ENCODE measurements at regions not wholly inside any gene's neighbourhood (a gene's known extent, or its start where the extent isn't known, plus 50 kb on each side); places are given as distances from the start of the nearest gene placed in this dataset.
"Not testable (repeated sequence)": the region's sequence is repeated elsewhere in the genome, so short reads cannot be mapped to it uniquely, and the experiment has no call there.

GRCh38 chr10:30750971-30751677, 121.6 kb upstream of the LYZL2 start:
- H3K4me1 ChIP-seq (ENCODE audit: control insufficient read depth, insufficient read depth, low read length), result no peaks in the 10 kb centered on the region
- peak in 1 of 2 donors; percentile 38 for ATAC-seq
- H3K4me3 ChIP-seq (ENCODE audit: low read length), result no peak overlapping the region
- no peaks in the 10 kb centered on the region for H3K27me3 ChIP-seq (ENCODE audit: control insufficient read depth, insufficient read depth)
- intact Hi-C loops (cut with DNase I), result loop anchor here in 3 of 4 donors (10.0 kb wide), 2 partner anchors 1054 to 1064 kb away; no protein-coding TSS in a partner anchor
- DNase-seq, result no peak
- no peaks in the 10 kb centered on the region for H3K9me3 ChIP-seq (ENCODE audit: control insufficient read depth, low read length)
- 63% methylated on average over 10 of the region's 10 CpGs for WGBS
- no peak overlapping the region for H3K27ac ChIP-seq (ENCODE audit: low read length)

- Histone ChIP-seq H3K4me1 (ENCODE audit: control insufficient read depth, insufficient read depth, low read length) (no peaks in the 10 kb centered on the region), H3K27ac (ENCODE audit: low read length) (no peak overlapping the region), H3K9me3 (ENCODE audit: control insufficient read depth, low read length) (no peaks in the 10 kb centered on the region), H3K4me3 (ENCODE audit: low read length) (no peak overlapping the region), H3K27me3 (ENCODE audit: control insufficient read depth, insufficient read depth) (no peaks in the 10 kb centered on the region)
- intact Hi-C loops (cut with DNase I), result no loop called here
- ATAC-seq (no peak), DNase-seq (no peak)
- WGBS, result 88% methylated on average over 8 of the region's 8 CpGs
Observed at GRCh38 chr10:30749385-30749784, 119.8 kb upstream of the LYZL2 start.

- no peak for ATAC-seq
- H3K27ac ChIP-seq (ENCODE audit: low read length), result no peak overlapping the region
- no peaks in the 10 kb centered on the region for H3K4me1 ChIP-seq (ENCODE audit: control insufficient read depth, insufficient read depth, low read length)
- intact Hi-C loops (cut with DNase I), result no loop called here
- H3K4me3 ChIP-seq (ENCODE audit: low read length), result no peak overlapping the region
- no peak for DNase-seq
- 62% methylated on average over 7 of the region's 7 CpGs for WGBS
- no peaks in the 10 kb centered on the region for H3K9me3 ChIP-seq (ENCODE audit: control insufficient read depth, low read length)
- no peaks in the 10 kb centered on the region for H3K27me3 ChIP-seq (ENCODE audit: control insufficient read depth, insufficient read depth)
Observed at GRCh38 chr10:30748152-30748973, 118.8 kb upstream of the LYZL2 start.

- ATAC-seq (no peak), DNase-seq (no peak)
- intact Hi-C loops (cut with DNase I), result no loop called here
- H3K9me3 ChIP-seq (ENCODE audit: control insufficient read depth, low read length), result no peaks in the 10 kb centered on the region
- peak overlapping the region; percentile 42 for H3K27ac ChIP-seq (ENCODE audit: low read length)
- H3K4me1 ChIP-seq (ENCODE audit: control insufficient read depth, insufficient read depth, low read length), result no peaks in the 10 kb centered on the region
- H3K27me3 ChIP-seq (ENCODE audit: control insufficient read depth, insufficient read depth), result no peaks in the 10 kb centered on the region
- WGBS, result 82% methylated on average over 9 of the region's 9 CpGs
- H3K4me3 ChIP-seq (ENCODE audit: low read length), result no peak overlapping the region
Observed at GRCh38 chr10:30747633-30748032, 118.1 kb upstream of the LYZL2 start.

GRCh38 chr10:30745953-30746352, 116.4 kb upstream of the LYZL2 start:
- intact Hi-C loops (cut with DNase I), result no loop called here
- ATAC-seq, result peak; percentile 51 to 53
- no peak for DNase-seq
- 74% methylated on average over 5 of the region's 5 CpGs for WGBS
- Histone ChIP-seq H3K4me3 (ENCODE audit: low read length) (no peak overlapping the region), H3K9me3 (ENCODE audit: control insufficient read depth, low read length) (no peaks in the 10 kb centered on the region), H3K27ac (ENCODE audit: low read length) (peak overlapping the region; percentile 80), H3K4me1 (ENCODE audit: control insufficient read depth, insufficient read depth, low read length) (no peaks in the 10 kb centered on the region), H3K27me3 (ENCODE audit: control insufficient read depth, insufficient read depth) (no peaks in the 10 kb centered on the region)

GRCh38 chr10:30744106-30744505, 114.6 kb upstream of the LYZL2 start:
- intact Hi-C loops (cut with DNase I), result no loop called here
- no peak overlapping the region for H3K4me3 ChIP-seq (ENCODE audit: low read length)
- no peaks in the 10 kb centered on the region for H3K27me3 ChIP-seq (ENCODE audit: control insufficient read depth, insufficient read depth)
- H3K9me3 ChIP-seq (ENCODE audit: control insufficient read depth, low read length), result no peaks in the 10 kb centered on the region
- H3K27ac ChIP-seq (ENCODE audit: low read length), result no peak overlapping the region
- WGBS, result 94% methylated on average over 1 of the region's 1 CpG
- ATAC-seq (no peak), DNase-seq (no peak)
- H3K4me1 ChIP-seq (ENCODE audit: control insufficient read depth, insufficient read depth, low read length), result no peaks in the 10 kb centered on the region

GRCh38 chr10:30743586-30743985, 114.0 kb upstream of the LYZL2 start:
- no peaks in the 10 kb centered on the region for H3K27me3 ChIP-seq (ENCODE audit: control insufficient read depth, insufficient read depth)
- H3K9me3 ChIP-seq (ENCODE audit: control insufficient read depth, low read length), result no peaks in the 10 kb centered on the region
- H3K4me1 ChIP-seq (ENCODE audit: control insufficient read depth, insufficient read depth, low read length), result no peaks in the 10 kb centered on the region
- intact Hi-C loops (cut with DNase I), result no loop called here
- no peak for ATAC-seq
- H3K4me3 ChIP-seq (ENCODE audit: low read length), result no peak overlapping the region
- no peak for DNase-seq
- 97% methylated on average over 3 of the region's 3 CpGs for WGBS
- no peak overlapping the region for H3K27ac ChIP-seq (ENCODE audit: low read length)

GRCh38 chr10:30742471-30742870, 112.9 kb upstream of the LYZL2 start:
- DNase-seq (no peak), ATAC-seq (no peak)
- Histone ChIP-seq H3K4me1 (ENCODE audit: control insufficient read depth, insufficient read depth, low read length) (no peaks in the 10 kb centered on the region), H3K27ac (ENCODE audit: low read length) (no peak overlapping the region), H3K4me3 (ENCODE audit: low read length) (no peak overlapping the region), H3K27me3 (ENCODE audit: control insufficient read depth, insufficient read depth) (no peaks in the 10 kb centered on the region), H3K9me3 (ENCODE audit: control insufficient read depth, low read length) (no peaks in the 10 kb centered on the region)
- WGBS, result 89% methylated on average over 4 of the region's 4 CpGs
- intact Hi-C loops (cut with DNase I), result no loop called here

- ATAC-seq; intact Hi-C loops (cut with DNase I); H3K9me3 ChIP-seq (ENCODE audit: control insufficient read depth, low read length); DNase-seq; H3K4me3 ChIP-seq (ENCODE audit: low read length); H3K27ac ChIP-seq (ENCODE audit: low read length); H3K4me1 ChIP-seq (ENCODE audit: control insufficient read depth, insufficient read depth, low read length); H3K27me3 ChIP-seq (ENCODE audit: control insufficient read depth, insufficient read depth): not testable (repeated sequence)
- WGBS, result 61% methylated on average over 1 of the region's 1 CpG
Observed at GRCh38 chr10:30740774-30741173, 111.2 kb upstream of the LYZL2 start.

GRCh38 chr10:30738416-30738815, 108.9 kb upstream of the LYZL2 start:
- WGBS, result 84% methylated on average over 4 of the region's 4 CpGs
- no peaks in the 10 kb centered on the region for H3K4me1 ChIP-seq (ENCODE audit: control insufficient read depth, insufficient read depth, low read length)
- ATAC-seq (no peak), DNase-seq (no peak)
- H3K27me3 ChIP-seq (ENCODE audit: control insufficient read depth, insufficient read depth), result no peaks in the 10 kb centered on the region
- intact Hi-C loops (cut with DNase I), result loop anchor here in 1 of 4 donors (10.0 kb wide), 1 partner anchor 1076 kb away; no protein-coding TSS in a partner anchor
- no peak overlapping the region for H3K4me3 ChIP-seq (ENCODE audit: low read length)
- no peak overlapping the region for H3K27ac ChIP-seq (ENCODE audit: low read length)
- no peaks in the 10 kb centered on the region for H3K9me3 ChIP-seq (ENCODE audit: control insufficient read depth, low read length)

GRCh38 chr10:30737931-30738391, 108.4 kb upstream of the LYZL2 start:
- 93% methylated on average over 11 of the region's 11 CpGs for WGBS

More at GRCh38 chr10:30737931-30738391, 108.4 kb upstream of the LYZL2 start:
- Histone ChIP-seq H3K9me3 (ENCODE audit: control insufficient read depth, low read length) (no peaks in the 10 kb centered on the region), H3K4me3 (ENCODE audit: low read length) (no peak overlapping the region), H3K27me3 (ENCODE audit: control insufficient read depth, insufficient read depth) (no peaks in the 10 kb centered on the region), H3K27ac (ENCODE audit: low read length) (no peak overlapping the region), H3K4me1 (ENCODE audit: control insufficient read depth, insufficient read depth, low read length) (no peaks in the 10 kb centered on the region)
- ATAC-seq, result no peak
- intact Hi-C loops (cut with DNase I), result loop anchor here in 1 of 4 donors (10.0 kb wide), 1 partner anchor 1077 kb away; no protein-coding TSS in a partner anchor
- DNase-seq, result no peak

Data from right cardiac atrium (tissue), 5 donors.